T47D (cell line): ENCODE measurements at regions not wholly inside any gene's neighbourhood (a gene's known extent, or its start where the extent isn't known, plus 50 kb on each side); places are given as distances from the start of the nearest gene placed in this dataset.

Source experiments
- DNase-seq, 2 experiments: peaks; one replicate each; pipeline versions ENCODE4 v3.0.0 to v3.0.0-alpha.2; 2011 to 2012; ENCODE audit warnings: low read depth in 1 of 2, low spot score in 1 of 2
- JUND ChIP-seq: IDR thresholded peaks from 2 replicates; pipeline ENCODE4 v1.6.1; 2012; ENCODE audit warnings: low read depth
- in situ Hi-C: cut with HindIII; loops from 2 replicates; pipeline ENCODE4 v1.10.0; 2016; ENCODE audit warnings: low sequenced_read_pairs, low pct_unique_long_range_greater_than_20kb

GRCh38 chr1:213666113-213666512, 321.7 kb upstream of the PROX1 start:
- TF ChIP-seq JUND, result no peak
- DNase-seq, result no peak
- in situ Hi-C loops, result no loop called here

DNA sequence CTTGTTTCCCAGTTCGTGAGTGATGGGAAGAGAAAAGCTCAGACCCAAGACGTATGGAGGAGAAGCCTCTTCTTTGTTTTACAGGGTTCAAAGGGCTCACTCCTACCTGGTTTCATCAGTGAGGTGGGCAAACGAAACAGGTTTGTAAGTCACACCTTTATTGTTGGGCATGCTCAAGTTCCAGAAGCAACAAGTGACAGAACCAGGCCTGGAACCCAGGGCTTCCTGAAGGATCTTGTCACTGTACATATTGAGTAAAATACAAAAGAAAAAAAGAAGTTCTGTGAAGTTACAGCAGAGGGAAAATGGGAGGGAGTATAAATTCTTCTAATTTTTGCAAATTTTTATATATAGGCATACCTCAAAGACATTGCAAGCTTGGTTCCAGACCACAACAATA, 320.9 kb upstream of the PROX1 start:
- in situ Hi-C loops, result no loop called here
- TF ChIP-seq JUND, result no peak
- no peak for DNase-seq

DNA sequence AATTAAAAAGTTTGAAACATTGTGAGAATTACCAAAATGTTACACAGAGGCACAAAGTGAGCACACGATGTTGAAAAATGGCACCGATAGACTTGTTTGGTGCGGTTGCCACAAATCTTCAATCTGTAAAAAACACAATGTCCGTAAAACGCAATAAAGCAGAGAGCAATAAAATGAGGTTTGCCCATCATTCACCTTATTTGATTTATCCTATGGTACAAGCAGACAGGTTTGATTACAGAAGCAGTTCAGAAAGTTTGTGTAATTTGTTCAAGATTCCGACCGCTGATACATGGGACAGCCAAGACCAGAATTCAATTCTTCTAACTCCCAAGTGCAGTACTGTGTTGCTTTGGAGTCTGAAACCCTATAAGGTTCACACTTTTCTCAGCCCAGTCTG, 318.3 kb upstream of the PROX1 start:
- no peak for DNase-seq
- in situ Hi-C loops, result no loop called here
- TF ChIP-seq JUND, result no peak

DNA sequence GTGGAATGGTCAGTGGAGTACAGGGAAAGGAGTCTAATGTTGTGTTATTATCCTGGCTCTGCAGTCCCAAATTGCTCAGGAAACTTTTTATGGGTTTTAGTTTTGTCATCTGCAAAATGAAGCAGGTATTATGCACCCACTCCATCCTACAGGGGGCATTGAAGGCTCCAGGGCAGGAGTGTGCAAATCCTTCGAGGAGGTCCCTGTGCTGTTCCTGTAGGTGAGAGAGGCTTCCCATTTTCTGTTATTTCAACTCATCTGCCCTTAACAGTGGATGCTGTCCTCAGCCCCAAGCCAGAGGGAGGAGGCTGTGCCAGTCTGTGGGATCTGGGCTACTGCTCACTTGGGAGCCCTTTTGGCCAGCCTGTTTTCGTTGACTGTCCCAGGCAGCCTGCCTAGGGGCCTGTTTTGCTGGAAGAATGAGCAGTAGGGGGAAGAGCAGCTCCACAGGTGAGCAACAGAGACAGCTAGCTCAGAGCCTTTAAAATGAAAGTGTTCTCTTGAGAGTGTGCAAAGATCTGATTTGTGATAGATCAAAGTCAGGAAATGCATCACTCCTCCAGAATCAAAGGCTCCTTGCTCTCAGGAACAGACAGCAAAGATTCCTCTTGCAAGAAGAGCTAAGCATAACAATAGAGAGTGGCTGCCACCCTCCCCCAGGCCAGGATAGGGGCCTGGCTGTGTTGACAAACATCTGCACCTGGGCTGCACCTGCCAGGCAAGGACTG, 317.6 kb upstream of the PROX1 start:
- DNase-seq, result no peak
- no peak for TF ChIP-seq JUND
- in situ Hi-C loops, result no loop called here

DNA sequence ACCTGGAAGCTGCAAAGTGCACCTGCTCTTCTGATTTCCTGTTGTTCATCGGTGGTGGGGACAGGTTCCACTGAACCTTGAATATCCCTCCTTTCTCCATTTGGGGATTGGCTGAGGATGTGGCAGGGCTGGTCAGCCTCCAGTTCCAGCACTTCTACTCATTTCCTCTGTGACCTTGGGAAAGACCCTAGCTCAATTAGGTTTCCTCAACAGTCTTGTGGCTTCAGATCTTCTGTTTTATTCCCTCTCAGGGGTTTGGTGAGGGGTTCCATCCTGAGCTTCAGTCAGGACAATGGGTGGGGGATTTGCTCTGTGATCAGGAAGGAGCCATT, 317.1 kb upstream of the PROX1 start:
- TF ChIP-seq JUND, result no peak
- DNase-seq, result no peak
- in situ Hi-C loops, result no loop called here

DNA sequence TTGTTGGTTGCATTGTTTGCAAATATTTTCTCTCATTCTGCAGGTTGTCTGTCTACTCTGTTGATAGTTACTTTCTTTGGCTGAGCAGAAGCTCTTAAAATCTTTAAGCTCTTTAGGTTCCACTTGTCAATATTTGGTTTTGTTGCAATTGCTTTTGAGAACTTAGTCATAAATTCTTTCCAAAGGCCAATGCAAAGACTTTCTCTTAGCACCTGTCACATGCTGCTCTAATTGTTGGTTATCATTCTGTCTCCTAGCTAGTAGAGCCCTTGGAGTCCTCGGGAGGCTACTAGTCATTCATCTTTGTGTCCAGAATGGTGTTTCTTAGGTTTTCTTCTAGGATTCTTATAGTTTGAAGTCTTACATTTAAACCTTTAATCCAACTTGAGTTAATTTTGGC, 312.7 kb upstream of the PROX1 start:
- in situ Hi-C loops, result no loop called here
- DNase-seq, result no peak
- TF ChIP-seq JUND, result no peak

- no peak for TF ChIP-seq JUND
Observed at GRCh38 chr1:213676736-213677135, 311.0 kb upstream of the PROX1 start.

DNA sequence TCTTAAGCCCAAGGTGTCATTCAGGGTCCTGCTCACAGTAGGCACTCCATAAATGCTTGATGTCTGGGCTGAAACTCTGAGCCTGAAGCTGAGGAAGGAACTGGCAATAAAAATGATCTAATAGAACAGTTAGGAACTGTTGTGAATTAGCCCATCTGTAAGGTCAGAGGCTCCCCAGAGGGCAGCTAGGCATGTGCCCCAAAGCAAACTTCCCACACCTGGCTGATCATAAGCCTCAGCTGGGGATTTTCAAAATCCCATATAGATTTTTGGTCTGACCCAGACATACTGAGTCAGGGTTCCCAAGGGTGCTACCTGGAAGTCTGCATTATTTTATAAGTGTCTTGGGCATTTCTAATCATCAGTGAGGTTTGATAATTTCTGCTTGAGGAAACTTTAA, 309.4 kb upstream of the PROX1 start:
- no peak for DNase-seq
- in situ Hi-C loops, result no loop called here
- TF ChIP-seq JUND, result no peak

More at GRCh38 chr1:213676736-213677135, 311.0 kb upstream of the PROX1 start:
- in situ Hi-C loops, result no loop called here
- DNase-seq, result no peak

DNA sequence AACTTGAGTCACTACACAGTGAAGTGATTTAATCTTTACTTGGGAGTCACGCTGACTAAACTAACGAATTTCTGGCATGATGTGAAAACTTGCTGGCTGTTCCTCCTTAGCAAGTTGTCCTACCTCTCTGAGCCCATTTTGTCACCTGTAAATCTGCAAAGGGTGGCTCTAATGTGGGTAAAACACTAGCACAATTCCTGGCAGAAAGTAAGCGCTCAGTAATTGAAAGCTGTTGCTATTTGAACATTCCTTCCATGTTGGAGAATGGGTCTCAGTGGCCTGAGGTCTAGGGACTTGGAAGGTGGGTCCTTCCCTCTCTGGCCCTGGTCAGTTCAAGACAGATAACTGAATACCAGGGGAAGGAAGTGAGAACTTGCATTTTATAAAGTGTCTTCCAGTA, 309.0 kb upstream of the PROX1 start:
- TF ChIP-seq JUND, result no peak
- DNase-seq, result no peak
- in situ Hi-C loops, result no loop called here

DNA sequence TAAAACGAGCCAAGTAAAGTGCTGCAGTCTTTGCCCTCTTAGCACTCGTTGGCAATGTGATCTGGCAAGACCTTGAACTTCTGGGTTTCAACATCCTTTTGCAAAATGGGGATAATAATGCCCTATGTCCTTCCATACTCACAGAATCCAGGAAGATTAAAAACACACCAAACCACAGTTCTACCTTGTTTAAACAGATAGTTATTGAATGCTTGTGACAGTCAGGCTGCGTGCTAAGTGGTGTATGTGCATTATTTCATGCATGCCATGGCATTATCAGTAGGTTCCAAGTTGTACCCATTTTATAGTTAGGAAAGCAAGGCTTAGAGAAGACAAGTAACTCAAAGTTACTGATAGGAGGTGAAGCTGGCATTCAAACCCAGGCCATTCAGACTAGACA, 308.6 kb upstream of the PROX1 start:
- in situ Hi-C loops, result no loop called here
- DNase-seq, result no peak
- no peak for TF ChIP-seq JUND

DNA sequence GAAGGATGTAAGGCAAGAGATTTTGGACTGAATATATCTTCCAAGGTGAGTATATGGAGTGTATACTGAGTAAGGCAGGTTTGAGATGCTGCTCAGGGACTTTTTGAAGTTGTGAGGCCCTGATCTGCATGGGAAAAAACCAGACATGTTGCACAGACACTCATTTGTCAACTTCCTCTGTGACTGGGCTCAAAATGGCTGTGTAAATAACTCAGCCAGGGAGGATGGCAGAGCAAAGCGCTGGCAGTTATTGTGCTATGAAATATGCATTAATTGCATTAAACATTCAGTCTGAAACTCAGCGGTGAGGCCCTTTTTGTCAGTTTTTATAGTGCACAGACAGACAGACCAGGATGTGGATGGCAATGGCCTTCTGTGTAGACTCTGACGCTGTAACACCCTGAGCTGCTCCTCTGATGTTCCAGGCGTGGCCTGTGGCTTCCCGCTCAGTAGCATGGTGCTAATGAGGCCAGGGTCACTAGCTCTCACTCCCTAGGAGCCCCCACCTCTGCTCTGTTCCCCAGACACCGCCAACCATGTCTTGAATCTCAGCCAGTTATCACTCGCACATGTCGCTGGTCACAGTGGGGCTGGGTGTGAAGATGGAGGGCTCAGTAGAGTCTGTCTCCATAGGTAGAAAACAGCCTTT, 307.0 kb upstream of the PROX1 start:
- TF ChIP-seq JUND, result no peak
- no peak for DNase-seq
- in situ Hi-C loops, result no loop called here

- no peak for TF ChIP-seq JUND
- DNase-seq, result no peak
- in situ Hi-C loops, result no loop called here
Observed at GRCh38 chr1:213681788-213682340, 305.9 kb upstream of the PROX1 start.

DNA sequence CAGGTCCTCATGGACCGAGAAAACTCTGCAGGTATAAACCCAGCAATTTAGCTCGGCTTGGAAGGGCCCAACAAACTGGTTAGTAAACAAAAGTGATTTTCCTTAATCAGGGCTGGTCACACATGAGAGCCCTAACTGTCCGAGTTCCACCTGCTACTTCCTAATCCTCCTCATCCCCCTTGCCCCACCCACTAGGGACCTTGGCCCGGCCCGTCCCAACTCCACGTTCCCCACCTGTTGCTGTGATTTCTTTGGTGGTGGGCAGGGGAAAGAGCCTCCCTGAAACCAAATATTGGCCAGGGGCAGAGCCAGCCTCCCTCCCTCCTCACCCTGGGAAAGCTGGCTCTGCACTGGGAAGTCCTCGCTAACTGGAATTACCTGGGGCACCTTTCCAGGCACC, 304.2 kb upstream of the PROX1 start:
- TF ChIP-seq JUND, result no peak
- in situ Hi-C loops, result no loop called here
- DNase-seq, result no peak

DNA sequence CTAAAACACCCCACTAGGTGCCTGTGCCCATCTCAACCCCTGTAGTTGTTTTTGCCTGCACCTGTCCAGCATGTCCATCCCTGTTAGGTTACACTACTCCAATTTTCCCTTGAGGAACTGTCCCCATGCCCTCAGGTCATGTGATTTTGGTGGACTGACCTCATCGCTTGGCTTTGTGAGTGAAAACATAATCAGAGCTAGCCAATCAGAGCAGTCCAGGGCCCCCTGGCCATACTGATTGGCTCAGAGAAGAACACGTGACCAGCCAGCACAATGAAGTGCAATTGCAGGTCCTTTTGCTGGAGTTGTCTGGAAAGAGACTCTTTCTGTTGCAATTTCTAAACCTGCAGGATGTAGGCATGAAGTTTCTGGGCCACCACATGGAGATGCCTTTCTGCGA, 303.3 kb upstream of the PROX1 start:
- DNase-seq, result no peak
- TF ChIP-seq JUND, result no peak

More for the DNA sequence above, 303.3 kb upstream of the PROX1 start:
- in situ Hi-C loops, result no loop called here
